ENCODE measurements at regions not wholly inside any gene's neighbourhood (a gene's known extent, or its start where the extent isn't known, plus 50 kb on each side); places are given as distances from the start of the nearest gene placed in this dataset.

GRCh38 chr3:62955126-62955525, 79.9 kb upstream of the CADPS start:
- no peak for DNase-seq (ENCODE audit: low spot score)
- Mint-ChIP-seq H3K36me3 (ENCODE audit: low read depth, unreplicated experiment) (no peaks in the 10 kb centered on the region), H3K4me3 (ENCODE audit: unreplicated experiment) (no peak overlapping the region), H3K4me1 (ENCODE audit: unreplicated experiment) (no peaks in the 10 kb centered on the region), H3K27me3 (ENCODE audit: unreplicated experiment) (no peaks in the 10 kb centered on the region), H3K9me3 (ENCODE audit: unreplicated experiment) (no peaks in the 10 kb centered on the region), H3K27ac (ENCODE audit: unreplicated experiment) (no peak overlapping the region)
- TF ChIP-seq CTCF (IDR thresholded peaks at IDR 0.05; ENCODE audit: unreplicated experiment) = no peak

DNA sequence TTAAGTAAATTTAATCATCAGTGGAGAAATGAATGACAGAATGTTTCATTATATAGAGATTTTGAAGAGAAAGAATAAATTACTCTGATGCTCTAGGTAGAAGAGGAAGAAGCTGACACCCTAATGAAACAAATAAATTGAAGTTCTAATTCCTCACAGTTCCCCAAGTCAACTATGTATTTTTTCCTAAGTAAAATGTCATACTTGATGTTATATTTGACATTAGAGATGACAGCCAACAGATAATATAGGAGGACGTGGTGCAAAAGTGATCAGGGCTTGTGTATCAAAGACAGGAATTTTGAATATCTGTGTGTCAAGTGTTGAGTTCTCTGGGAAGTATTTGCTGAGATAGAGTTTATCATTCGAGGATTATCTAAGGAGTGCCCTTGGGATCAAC, 81.2 kb upstream of the CADPS start:
- DNase-seq (ENCODE audit: low spot score) = no peak
- H3K27ac Mint-ChIP-seq (ENCODE audit: unreplicated experiment) = no peak overlapping the region
- no peak for TF ChIP-seq CTCF (IDR thresholded peaks at IDR 0.05; ENCODE audit: unreplicated experiment)
- no peaks in the 10 kb centered on the region for H3K27me3 Mint-ChIP-seq (ENCODE audit: unreplicated experiment)
- no peak overlapping the region for H3K4me3 Mint-ChIP-seq (ENCODE audit: unreplicated experiment)
- no peaks in the 10 kb centered on the region for H3K9me3 Mint-ChIP-seq (ENCODE audit: unreplicated experiment)
- no peaks in the 10 kb centered on the region for H3K36me3 Mint-ChIP-seq (ENCODE audit: low read depth, unreplicated experiment)
- no peaks in the 10 kb centered on the region for H3K4me1 Mint-ChIP-seq (ENCODE audit: unreplicated experiment)

- H3K27me3 Mint-ChIP-seq (ENCODE audit: unreplicated experiment) = no peaks in the 10 kb centered on the region
- no peak overlapping the region for H3K27ac Mint-ChIP-seq (ENCODE audit: unreplicated experiment)
- H3K4me3 Mint-ChIP-seq (ENCODE audit: unreplicated experiment) = no peak overlapping the region
- H3K9me3 Mint-ChIP-seq (ENCODE audit: unreplicated experiment) = no peaks in the 10 kb centered on the region
- no peaks in the 10 kb centered on the region for H3K4me1 Mint-ChIP-seq (ENCODE audit: unreplicated experiment)
- no peak for DNase-seq (ENCODE audit: low spot score)
- TF ChIP-seq CTCF (IDR thresholded peaks at IDR 0.05; ENCODE audit: unreplicated experiment) = no peak
- H3K36me3 Mint-ChIP-seq (ENCODE audit: low read depth, unreplicated experiment) = no peaks in the 10 kb centered on the region
These were observed 86.8 kb upstream of the CADPS start for GRCh38 chr3:62961874-62962556.

DNA sequence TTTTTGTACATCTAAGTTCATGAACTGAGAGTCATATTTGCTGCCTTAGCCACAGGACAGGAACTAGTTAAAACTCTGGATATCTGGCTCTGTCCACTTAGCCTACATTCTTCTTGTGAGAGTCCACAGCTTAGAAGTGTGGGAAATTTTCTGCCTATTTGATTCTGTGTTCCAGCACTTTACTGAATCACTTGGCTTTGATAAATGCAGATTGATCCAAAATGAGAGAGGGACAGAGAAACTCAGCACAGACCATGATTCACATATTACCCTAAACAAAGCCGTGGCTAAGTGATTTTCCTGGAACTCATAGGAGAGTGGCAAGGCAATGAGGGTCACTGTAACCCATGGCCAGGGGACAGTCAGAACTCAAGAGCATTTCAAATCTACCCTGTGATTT, 87.5 kb upstream of the CADPS start:
- DNase-seq (ENCODE audit: low spot score) = no peak
- Mint-ChIP-seq H3K27me3 (ENCODE audit: unreplicated experiment) (no peaks in the 10 kb centered on the region), H3K36me3 (ENCODE audit: low read depth, unreplicated experiment) (no peaks in the 10 kb centered on the region), H3K27ac (ENCODE audit: unreplicated experiment) (no peak overlapping the region), H3K9me3 (ENCODE audit: unreplicated experiment) (no peaks in the 10 kb centered on the region), H3K4me3 (ENCODE audit: unreplicated experiment) (no peak overlapping the region), H3K4me1 (ENCODE audit: unreplicated experiment) (no peaks in the 10 kb centered on the region)
- no peak for TF ChIP-seq CTCF (IDR thresholded peaks at IDR 0.05; ENCODE audit: unreplicated experiment)

DNA sequence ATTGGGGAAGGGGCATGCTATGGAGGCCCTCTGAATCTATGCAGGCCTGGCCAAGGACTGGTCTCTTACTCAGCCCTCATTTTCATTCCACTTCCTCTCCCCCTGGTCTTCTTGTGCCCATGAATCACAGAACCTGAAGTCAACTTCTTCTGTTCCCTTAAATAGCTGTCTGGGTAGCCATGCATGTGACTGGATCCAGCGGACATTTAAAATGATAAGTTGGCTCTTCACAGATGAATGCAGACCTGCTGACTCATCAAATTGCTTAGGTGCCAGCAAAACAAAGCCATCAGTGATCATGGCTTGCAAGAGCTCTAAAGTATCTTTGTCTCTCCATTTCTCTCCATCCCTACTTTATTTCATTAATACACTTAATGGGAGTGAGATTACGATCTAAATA, 90.1 kb upstream of the CADPS start:
- no peak for DNase-seq (ENCODE audit: low spot score)
- Mint-ChIP-seq H3K27ac (ENCODE audit: unreplicated experiment) (no peak overlapping the region), H3K27me3 (ENCODE audit: unreplicated experiment) (no peaks in the 10 kb centered on the region), H3K4me3 (ENCODE audit: unreplicated experiment) (no peak overlapping the region), H3K9me3 (ENCODE audit: unreplicated experiment) (no peaks in the 10 kb centered on the region), H3K36me3 (ENCODE audit: low read depth, unreplicated experiment) (no peaks in the 10 kb centered on the region), H3K4me1 (ENCODE audit: unreplicated experiment) (no peaks in the 10 kb centered on the region)
- no peak for TF ChIP-seq CTCF (IDR thresholded peaks at IDR 0.05; ENCODE audit: unreplicated experiment)
